ENCODE measurements at regions not wholly inside any gene's neighbourhood (a gene's known extent, or its start where the extent isn't known, plus 50 kb on each side); places are given as distances from the start of the nearest gene placed in this dataset.
"Not testable (repeated sequence)": the region's sequence is repeated elsewhere in the genome, so short reads cannot be mapped to it uniquely, and the experiment has no call there.

- DNase-seq, result no peak
Observed at GRCh38 chr10:130492266-130492934, 356.2 kb downstream of the GLRX3 start.

GRCh38 chr10:130493021-130493420 lies 356.8 kb downstream of the GLRX3 start:
- DNase-seq, result no peak

- DNase-seq, result no peak
Observed at GRCh38 chr10:130493446-130494145, 357.4 kb downstream of the GLRX3 start.

GRCh38 chr10:130495116-130495862 lies 359.1 kb downstream of the GLRX3 start:
- DNase-seq, result no peak

- no peak for DNase-seq
Observed at GRCh38 chr10:130495891-130496636, 359.9 kb downstream of the GLRX3 start.

GRCh38 chr10:130497056-130498010 lies 361.1 kb downstream of the GLRX3 start:
- DNase-seq, result no peak

- DNase-seq, result no peak
Observed at GRCh38 chr10:130498042-130498441, 361.9 kb downstream of the GLRX3 start.

- DNase-seq, result no peak
Observed at GRCh38 chr10:130498934-130499333, 362.7 kb downstream of the GLRX3 start.

GRCh38 chr10:130499541-130499940 lies 363.4 kb downstream of the GLRX3 start:
- no peak for DNase-seq

GRCh38 chr10:130500261-130501000 lies 364.2 kb downstream of the GLRX3 start:
- DNase-seq, result no peak

- DNase-seq, result no peak
Observed at GRCh38 chr10:130507461-130507860, 371.3 kb downstream of the GLRX3 start.

- DNase-seq, result no peak
Observed at GRCh38 chr10:130509881-130510689, 373.9 kb downstream of the GLRX3 start.

- no peak for DNase-seq
Observed at GRCh38 chr10:130510755-130511154, 374.6 kb downstream of the GLRX3 start.

- no peak for DNase-seq
Observed at GRCh38 chr10:130511766-130512165, 375.6 kb downstream of the GLRX3 start.

- DNase-seq, result no peak
Observed at GRCh38 chr10:130512936-130513335, 376.7 kb downstream of the GLRX3 start.

- no peak for DNase-seq
Observed at GRCh38 chr10:130513686-130514476, 377.7 kb downstream of the GLRX3 start.

GRCh38 chr10:130515670-130516069 lies 379.5 kb downstream of the GLRX3 start:
- DNase-seq, result no peak

- DNase-seq, result no peak
Observed at GRCh38 chr10:130516141-130516735, 380.0 kb downstream of the GLRX3 start.

GRCh38 chr10:130518921-130519320 lies 382.7 kb downstream of the GLRX3 start:
- DNase-seq, result not testable (repeated sequence)
